HL-60 (cell line): ENCODE measurements at regions not wholly inside any gene's neighbourhood (a gene's known extent, or its start where the extent isn't known, plus 50 kb on each side); places are given as distances from the start of the nearest gene placed in this dataset.

Experiments used
- CTCF ChIP-seq: IDR thresholded peaks from one replicate; pipeline ENCODE4 v1.5.1; 2011; ENCODE audit warnings: low read length, control low read depth, inconsistent platforms; ENCODE audit not compliant: insufficient read depth
- GABPA ChIP-seq: IDR thresholded peaks from 2 replicates; pipeline ENCODE4 v1.6.1; 2012; ENCODE audit warnings: low read depth
- POLR2AphosphoS5 ChIP-seq: IDR thresholded peaks from 2 replicates; pipeline ENCODE4 v1.6.1; 2012; ENCODE audit warnings: low read depth
- SPI1 ChIP-seq: IDR thresholded peaks from 2 replicates; pipeline ENCODE4 v1.6.1; 2012; ENCODE audit warnings: low read depth, mild to moderate bottlenecking, borderline replicate concordance
- TF ChIP-seq, protein P1 (sequence below): IDR thresholded peaks from 2 replicates; pipeline ENCODE4 v1.6.1; 2012; ENCODE audit warnings: low read depth; ENCODE audit not compliant: insufficient replicate concordance

GRCh38 chrX:65866146-65866545 is 173.7 kb downstream of the VSIG4 start:
- TF ChIP-seq CTCF, result no peak
- no peak for TF ChIP-seq POLR2AphosphoS5
- TF ChIP-seq GABPA, result no peak
- TF ChIP-seq, protein P1, sequence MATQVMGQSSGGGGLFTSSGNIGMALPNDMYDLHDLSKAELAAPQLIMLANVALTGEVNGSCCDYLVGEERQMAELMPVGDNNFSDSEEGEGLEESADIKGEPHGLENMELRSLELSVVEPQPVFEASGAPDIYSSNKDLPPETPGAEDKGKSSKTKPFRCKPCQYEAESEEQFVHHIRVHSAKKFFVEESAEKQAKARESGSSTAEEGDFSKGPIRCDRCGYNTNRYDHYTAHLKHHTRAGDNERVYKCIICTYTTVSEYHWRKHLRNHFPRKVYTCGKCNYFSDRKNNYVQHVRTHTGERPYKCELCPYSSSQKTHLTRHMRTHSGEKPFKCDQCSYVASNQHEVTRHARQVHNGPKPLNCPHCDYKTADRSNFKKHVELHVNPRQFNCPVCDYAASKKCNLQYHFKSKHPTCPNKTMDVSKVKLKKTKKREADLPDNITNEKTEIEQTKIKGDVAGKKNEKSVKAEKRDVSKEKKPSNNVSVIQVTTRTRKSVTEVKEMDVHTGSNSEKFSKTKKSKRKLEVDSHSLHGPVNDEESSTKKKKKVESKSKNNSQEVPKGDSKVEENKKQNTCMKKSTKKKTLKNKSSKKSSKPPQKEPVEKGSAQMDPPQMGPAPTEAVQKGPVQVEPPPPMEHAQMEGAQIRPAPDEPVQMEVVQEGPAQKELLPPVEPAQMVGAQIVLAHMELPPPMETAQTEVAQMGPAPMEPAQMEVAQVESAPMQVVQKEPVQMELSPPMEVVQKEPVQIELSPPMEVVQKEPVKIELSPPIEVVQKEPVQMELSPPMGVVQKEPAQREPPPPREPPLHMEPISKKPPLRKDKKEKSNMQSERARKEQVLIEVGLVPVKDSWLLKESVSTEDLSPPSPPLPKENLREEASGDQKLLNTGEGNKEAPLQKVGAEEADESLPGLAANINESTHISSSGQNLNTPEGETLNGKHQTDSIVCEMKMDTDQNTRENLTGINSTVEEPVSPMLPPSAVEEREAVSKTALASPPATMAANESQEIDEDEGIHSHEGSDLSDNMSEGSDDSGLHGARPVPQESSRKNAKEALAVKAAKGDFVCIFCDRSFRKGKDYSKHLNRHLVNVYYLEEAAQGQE, result no peak
- no peak for TF ChIP-seq SPI1
